PFSK-1 (cell line): ENCODE measurements at regions not wholly inside any gene's neighbourhood (a gene's known extent, or its start where the extent isn't known, plus 50 kb on each side); places are given as distances from the start of the nearest gene placed in this dataset.

Experiments used
- FOXP2 ChIP-seq: optimal IDR thresholded peaks from 2 replicates; pipeline ENCODE3; 2011; ENCODE audit warnings: borderline replicate concordance, control low read depth, inconsistent platforms; ENCODE audit not compliant: insufficient read depth; ENCODE audit errors: extremely low read length, extremely low read depth
- POLR2AphosphoS5 ChIP-seq: IDR thresholded peaks from 2 replicates; pipeline ENCODE4 v1.6.1; 2012; ENCODE audit warnings: low read depth, mild to moderate bottlenecking, control low read depth, low read length, moderate library complexity
- REST ChIP-seq, 2 experiments: IDR thresholded peaks; 2 replicates each; pipeline versions ENCODE4 v1.6.1 to v1.8.0; 2011 to 2012; ENCODE audit warnings: low read depth in 2 of 2, low read length in 2 of 2, control low read depth in 1 of 2, inconsistent platforms in 1 of 2, mild to moderate bottlenecking in 1 of 2, moderate library complexity in 1 of 2; ENCODE audit not compliant: insufficient read depth in 1 of 2
- SIN3A ChIP-seq: IDR thresholded peaks from 2 replicates; pipeline ENCODE4 v1.6.1; 2012; ENCODE audit warnings: mild to moderate bottlenecking, low read length, moderate library complexity, borderline replicate concordance; ENCODE audit not compliant: insufficient read depth
- TAF1 ChIP-seq: IDR thresholded peaks from 2 replicates; pipeline ENCODE4 v1.6.1; 2012; ENCODE audit warnings: low read length, control low read depth, borderline replicate concordance; ENCODE audit not compliant: insufficient read depth

GRCh38 chr1:79959635-79960034 is 953.1 kb upstream of the ADGRL4 start:
- TF ChIP-seq POLR2AphosphoS5 (no peak), TAF1 (no peak), REST (IDR thresholded peaks at IDR 0.05; ENCODE audit: insufficient read depth in 1 of 2, low read depth in 2 of 2, low read length in 2 of 2) (no peak), SIN3A (no peak), FOXP2 (no peak)
